Spleen (tissue), 7 donors: ENCODE measurements at regions not wholly inside any gene's neighbourhood (a gene's known extent, or its start where the extent isn't known, plus 50 kb on each side); places are given as distances from the start of the nearest gene placed in this dataset.
A peak's percentile ranks its signal among the peaks of the same experiment; 100 is the strongest.

Experiments used
- POLR2A ChIP-seq, 3 donors: fragments of 450-650 bp; IDR thresholded peaks; one replicate each; pipeline ENCODE4 v1.5.1; 2017; ENCODE audit warnings: antibody characterized with exemption in 3 of 3, mild to moderate bottlenecking in 1 of 3
- POLR2AphosphoS5 ChIP-seq, 3 donors: sonication (generic); formaldehyde crosslinking; IDR thresholded peaks; one replicate each; pipeline ENCODE4 v1.5.1; 2017; ENCODE audit warnings: antibody characterized with exemption in 3 of 3
- TF ChIP-seq, protein P1 (sequence below), 11 experiments: fragments of 200-600 bp in 7 of 11; fragments of 450-650 bp in 4 of 11; sonication (generic) in 4 of 11; IDR thresholded peaks in 8 of 11; conservative IDR thresholded peaks in 3 of 11; 1 replicate in 7 of 11; 2 replicates in 4 of 11; pipeline versions ENCODE4 v1.4.0 to v1.8.0; 2016 to 2021; ENCODE audit warnings: antibody characterized with exemption in 11 of 11, inconsistent platforms in 4 of 11, mild to moderate bottlenecking in 1 of 11
- donor health status: DM: no; HTN: no; CAD: no; lungs with moderate emphysema.
- donor health status: DM: no; HTN: no; CAD: no.
- donor health status: DM: no; HTN: no; CAD: no.

DNA sequence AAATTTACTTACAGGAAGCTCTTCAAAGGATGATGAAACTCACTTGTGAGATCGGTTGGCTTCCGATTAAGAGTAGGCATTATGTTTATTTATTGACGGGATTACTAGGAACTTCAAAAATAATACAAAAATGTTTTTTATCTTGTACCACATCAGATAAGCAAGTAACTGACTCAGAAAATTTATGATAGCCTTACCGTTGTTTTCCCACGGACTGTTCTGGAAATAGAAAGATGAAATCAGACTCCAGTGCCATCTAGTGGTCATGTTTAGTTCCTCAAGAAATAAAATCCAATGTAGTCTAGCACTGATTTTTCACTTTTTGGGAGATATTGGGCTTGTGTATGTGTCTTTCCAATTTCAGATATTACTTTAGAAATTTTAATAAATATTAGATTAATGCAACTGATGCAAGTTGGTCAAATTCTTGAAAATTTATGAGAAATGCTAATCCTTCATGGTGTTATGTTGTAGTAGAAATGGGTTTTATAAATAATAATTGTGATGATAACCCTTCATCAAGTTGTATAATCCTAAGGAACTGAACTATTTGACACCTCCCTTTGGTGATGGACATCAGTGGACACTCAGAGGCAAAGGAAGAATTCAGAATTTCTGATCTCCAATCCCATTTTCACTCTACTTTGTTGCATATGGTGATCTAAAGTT, 168.8 kb downstream of the TMEM26 start:
- TF ChIP-seq POLR2AphosphoS5 (IDR thresholded peaks at IDR 0.05) (no peak), POLR2A (IDR thresholded peaks at IDR 0.05) (no peak)
- TF ChIP-seq, protein P1, sequence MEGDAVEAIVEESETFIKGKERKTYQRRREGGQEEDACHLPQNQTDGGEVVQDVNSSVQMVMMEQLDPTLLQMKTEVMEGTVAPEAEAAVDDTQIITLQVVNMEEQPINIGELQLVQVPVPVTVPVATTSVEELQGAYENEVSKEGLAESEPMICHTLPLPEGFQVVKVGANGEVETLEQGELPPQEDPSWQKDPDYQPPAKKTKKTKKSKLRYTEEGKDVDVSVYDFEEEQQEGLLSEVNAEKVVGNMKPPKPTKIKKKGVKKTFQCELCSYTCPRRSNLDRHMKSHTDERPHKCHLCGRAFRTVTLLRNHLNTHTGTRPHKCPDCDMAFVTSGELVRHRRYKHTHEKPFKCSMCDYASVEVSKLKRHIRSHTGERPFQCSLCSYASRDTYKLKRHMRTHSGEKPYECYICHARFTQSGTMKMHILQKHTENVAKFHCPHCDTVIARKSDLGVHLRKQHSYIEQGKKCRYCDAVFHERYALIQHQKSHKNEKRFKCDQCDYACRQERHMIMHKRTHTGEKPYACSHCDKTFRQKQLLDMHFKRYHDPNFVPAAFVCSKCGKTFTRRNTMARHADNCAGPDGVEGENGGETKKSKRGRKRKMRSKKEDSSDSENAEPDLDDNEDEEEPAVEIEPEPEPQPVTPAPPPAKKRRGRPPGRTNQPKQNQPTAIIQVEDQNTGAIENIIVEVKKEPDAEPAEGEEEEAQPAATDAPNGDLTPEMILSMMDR (IDR thresholded peaks at IDR 0.05 in 8 of 11, conservative IDR thresholded peaks at IDR 0.05 in 3 of 11): peak in 10 of 11 experiments; percentile 16 to 78 (median 61)
